ENCODE measurements at regions not wholly inside any gene's neighbourhood (a gene's known extent, or its start where the extent isn't known, plus 50 kb on each side); places are given as distances from the start of the nearest gene placed in this dataset.
A peak's percentile ranks its signal among the peaks of the same experiment; 100 is the strongest.

DNA sequence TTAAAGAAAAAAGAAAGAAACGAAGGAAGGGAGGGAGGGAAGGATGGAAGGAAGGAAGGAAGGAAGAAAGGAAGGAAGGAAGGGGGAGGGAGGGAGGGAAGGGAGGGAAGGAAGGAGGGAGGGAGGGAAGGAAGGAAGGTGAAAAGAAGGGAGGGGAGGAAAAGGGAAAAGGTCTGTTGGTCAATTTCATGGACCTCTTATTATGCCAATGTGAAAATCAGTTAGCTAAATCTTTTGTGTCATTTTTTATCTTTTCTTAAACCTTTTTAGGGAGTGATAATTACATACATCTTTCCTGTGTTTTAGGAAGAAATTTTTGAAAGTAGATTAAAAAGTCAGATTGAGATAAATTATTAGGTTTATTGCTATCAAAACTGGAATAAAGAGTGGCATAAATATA is 670.2 kb upstream of the CITED2 start:
- DNase-seq (ENCODE audit: low spot score), result no peak

DNA sequence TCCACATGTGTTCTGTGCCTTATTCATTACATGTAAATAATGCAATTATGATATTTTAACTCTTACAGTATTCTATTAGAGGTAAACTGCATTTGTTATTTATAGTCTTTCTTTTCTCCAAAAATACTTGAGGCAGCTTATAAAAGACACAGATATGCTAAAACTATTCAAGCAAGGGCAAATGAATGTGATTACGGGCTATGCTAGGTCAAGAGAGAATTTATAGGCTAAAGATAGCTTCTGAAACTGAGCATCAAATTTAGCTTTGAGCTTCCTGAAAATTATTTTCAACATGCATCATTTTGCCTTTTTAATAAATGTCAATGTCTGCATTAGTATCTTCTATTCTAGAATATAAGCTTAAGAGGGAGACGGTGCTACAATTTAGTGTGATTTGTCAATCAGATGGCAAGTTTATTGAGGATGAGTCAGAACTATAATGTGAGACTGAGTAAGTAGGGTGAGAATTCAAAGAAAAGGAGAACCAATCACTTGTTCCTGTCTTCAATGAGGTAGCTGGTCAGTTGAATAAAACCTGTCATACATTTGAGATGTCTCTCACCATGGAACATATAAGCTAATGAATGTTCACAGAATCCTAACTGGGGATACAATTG is 669.4 kb upstream of the CITED2 start:
- DNase-seq (ENCODE audit: low spot score) (no peak), ATAC-seq (no peak)

More for the DNA sequence above, 670.2 kb upstream of the CITED2 start:
- ATAC-seq, result no peak

DNA sequence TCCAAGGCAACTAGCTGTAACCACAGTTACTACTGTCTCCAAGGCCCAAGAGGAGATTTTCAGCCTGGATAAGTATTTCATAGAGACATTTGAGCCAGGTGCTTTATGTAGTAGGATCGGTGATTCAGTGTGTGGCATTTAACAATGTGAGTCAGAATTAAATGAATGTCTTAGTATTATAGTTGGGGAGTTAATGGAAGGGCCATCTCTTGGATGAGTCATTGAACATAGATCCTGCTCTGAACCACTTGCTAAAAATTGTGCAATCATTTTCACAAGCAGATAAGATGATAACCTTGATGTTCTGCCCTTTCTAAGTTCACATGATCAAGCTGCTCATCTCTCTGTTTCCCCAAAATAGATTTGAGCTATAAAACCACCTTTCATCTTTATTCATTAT is 668.9 kb upstream of the CITED2 start:
- no peak for DNase-seq (ENCODE audit: low spot score)
- peak; percentile 78 for ATAC-seq

DNA sequence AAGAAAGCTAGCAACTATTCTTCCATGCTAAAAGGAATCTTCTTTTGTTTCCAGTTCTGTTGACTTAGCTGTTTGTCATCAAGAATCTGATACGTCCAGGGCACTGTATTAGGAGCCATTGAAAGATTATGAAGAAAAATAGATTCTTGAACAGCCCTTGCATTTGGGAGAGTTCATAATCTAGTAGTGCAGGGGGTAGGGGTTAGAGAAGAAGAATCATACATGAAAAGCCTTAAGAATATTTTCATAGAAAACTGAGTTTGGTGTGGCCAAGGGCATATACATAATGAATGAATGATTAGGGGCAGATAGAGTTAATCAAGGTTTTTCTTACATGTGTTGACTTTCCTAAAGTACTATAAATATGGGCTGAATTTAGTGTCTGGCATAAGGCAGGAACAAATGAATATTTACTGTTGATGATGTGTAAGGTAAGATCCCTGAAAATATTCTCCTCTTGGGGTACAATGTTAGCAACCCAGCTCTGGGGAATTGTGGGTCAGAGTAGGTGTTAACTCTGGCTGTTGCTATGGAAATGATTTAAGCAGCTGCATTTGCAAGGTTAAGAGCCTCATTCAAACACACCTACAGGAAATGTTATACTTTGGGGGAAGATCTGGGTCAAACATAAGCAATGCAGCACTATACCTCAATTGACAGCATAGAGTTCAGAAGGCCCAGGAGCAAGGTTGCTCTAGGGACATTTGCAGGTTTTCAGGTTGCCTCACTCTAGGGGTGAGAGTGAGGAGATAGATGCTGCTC is 667.3 kb upstream of the CITED2 start:
- no peak for ATAC-seq
- DNase-seq (ENCODE audit: low spot score), result no peak

DNA sequence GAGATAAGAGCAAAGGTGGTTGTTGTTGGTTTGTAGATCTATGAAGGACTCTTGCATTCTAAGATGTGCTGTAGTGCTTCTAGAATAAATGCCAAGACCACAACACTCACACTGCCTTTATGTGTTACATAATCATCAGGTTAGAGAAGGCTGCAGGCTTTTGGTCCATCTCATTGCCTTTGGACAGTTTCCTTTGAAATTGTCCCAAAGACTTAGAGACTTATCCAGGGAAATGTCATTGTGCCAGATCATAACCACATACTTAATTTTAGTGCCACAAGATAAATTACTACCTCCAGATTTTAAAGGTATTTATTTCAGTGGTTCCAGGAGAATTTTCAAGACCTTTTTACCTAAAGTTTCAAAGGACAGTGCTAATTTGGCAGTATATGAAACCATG is 666.6 kb upstream of the CITED2 start:
- DNase-seq (ENCODE audit: low spot score) (no peak), ATAC-seq (no peak)

DNA sequence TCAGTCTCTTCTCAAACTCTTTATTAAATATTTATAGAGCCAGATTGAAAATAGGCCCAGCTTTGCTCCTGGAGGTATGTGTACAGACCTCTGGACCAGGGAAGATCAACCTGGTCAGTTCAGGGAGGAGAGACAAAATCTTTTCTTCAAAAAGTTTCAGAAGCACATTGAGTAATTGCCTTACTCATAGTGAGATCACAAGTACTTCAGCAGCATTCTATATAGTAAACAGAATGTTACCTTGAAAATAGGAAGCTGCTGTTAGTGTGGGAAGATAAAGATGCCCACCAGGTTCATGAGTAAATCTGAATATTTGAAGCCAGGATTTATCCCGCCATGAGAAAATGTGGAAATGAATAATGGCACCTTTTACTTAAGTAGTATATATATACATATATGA is 665.9 kb upstream of the CITED2 start:
- DNase-seq (ENCODE audit: low spot score), result no peak
- no peak for ATAC-seq

DNA sequence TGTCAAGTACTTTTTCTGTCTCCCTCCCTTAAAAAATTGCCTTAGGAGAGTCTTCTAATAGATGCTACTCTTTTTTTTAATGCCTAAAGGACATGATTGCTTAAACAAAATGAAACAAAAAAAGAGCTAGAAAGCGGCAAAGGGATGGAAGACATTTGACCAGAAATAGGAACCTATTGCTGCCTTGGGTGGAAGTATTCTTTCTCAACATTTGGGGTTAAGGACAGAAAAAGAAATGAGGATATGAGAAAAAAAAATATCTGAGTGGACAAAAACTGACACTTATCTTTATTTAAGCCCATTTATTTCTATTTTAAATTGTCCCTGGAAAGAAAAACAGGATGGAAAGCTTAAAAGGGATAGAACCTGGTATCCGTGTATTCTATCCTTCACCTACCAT is 664.9 kb upstream of the CITED2 start:
- ATAC-seq (no peak), DNase-seq (ENCODE audit: low spot score) (no peak)

DNA sequence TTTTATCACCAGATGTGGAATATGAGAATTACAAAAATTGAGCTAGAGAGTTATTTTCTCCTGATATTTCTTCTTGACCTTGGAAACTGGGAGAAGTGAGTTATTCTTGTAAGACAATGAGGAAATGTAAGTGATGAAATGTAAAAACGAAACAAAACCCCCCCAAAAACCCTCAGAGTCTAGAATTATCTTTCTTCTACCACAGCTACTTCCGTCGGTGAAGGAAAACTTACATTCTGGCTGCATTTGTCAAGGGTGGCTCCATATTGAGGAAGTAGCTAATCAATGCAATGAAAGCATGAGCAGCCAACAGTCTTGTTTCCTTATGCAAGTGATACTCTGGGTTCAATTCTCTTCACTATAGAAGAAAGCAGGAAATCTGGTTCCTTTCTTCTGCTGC is 661.7 kb upstream of the CITED2 start:
- no peak for DNase-seq (ENCODE audit: low spot score)
- no peak for ATAC-seq

DNA sequence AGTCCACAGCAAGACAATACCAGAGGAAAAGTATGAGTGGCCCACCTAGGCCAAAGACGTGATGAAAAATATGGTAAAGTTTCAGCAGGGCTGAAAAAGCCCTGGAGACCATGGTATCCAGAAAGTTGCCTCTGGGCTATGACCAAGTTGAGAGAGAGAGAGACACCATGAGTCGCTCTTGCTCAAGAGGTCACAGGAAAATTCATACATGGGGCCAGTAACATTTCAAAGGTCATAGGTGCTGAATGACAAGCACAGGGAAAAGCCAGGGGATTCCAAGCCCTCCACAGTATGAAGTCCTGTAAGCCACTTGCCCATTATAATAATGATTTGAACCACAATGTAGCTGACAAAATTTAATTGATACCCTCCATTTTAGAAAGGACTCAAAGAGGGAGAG is 657.7 kb upstream of the CITED2 start:
- DNase-seq (ENCODE audit: low spot score) (no peak), ATAC-seq (peak; percentile 52)

DNA sequence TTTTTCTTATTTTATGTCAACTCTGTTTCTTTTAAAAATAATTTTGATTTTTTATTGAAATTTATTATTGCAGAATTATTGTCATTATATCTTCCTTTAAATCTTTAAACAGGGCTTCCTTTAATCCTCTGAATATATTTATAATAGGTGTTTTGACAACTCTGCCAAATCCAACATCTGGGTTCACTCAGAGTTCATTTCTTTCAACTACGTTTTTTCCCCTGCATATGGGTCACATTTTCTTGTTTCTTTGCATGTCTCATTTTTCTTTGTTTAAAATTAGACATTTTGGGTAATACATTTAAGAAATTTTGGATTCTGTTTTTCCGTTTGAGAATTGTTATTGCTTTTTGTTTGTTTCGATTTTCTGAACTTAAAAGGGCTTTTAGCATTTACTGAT is 655.1 kb upstream of the CITED2 start:
- ATAC-seq (no peak), DNase-seq (ENCODE audit: low spot score) (no peak)

DNA sequence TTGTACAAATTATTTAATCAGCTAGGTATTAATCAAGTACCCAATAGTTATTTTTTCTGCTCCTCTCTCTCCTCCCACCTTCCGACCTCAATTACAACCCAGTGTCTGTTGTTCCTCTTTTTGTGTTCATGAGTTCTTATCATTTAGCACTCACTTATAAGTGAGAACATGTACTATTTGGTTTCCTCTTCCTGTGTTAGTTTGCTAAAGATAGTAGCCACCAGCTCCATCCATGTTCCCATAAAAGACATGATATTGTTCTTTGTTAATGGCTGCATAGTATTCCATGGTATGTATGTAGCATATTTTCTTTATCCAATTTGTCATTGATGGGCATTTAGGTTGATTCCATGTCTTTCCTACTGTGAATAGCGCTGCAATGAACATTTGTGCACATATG is 652.8 kb upstream of the CITED2 start:
- ATAC-seq (no peak), DNase-seq (ENCODE audit: low spot score) (no peak)

DNA sequence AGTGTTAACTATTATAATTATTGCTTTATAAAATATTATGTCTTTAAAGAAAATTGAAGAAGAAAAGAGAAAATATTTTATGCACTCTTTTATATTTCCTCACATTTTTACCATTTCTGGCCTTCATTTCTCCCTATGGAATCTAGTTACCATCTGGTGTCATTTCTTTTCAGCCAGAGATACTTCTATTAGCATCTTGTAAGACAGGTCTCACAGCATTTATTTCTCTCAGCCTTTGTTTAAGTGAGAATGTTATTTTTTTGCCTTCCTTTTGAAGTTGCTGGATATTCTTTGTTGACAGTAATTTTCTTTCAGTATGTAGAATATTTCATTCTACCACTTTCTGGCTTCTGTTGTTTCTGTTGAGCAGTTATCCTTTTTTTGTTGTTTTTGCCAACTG is 652.1 kb upstream of the CITED2 start:
- no peak for DNase-seq (ENCODE audit: low spot score)
- no peak for ATAC-seq

DNA sequence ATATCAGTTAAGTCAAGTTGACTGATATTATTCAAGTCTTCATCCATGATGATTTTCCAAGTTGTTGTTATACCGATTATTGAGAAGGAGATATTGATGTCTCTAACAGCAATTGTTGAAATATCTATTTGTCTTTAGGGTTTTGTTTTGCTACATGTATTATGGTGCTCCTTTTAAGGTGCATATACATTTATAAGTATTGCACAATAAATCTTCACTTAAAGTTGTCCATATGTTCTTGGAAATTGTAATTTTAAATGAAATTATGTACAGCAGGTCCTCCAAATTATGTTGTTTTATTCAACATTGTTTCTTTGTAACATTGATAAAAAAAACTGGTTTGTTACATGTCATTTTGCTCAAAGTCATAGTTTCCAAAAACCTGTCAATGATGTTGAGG is 650.7 kb upstream of the CITED2 start:
- DNase-seq (ENCODE audit: low spot score), result no peak
- ATAC-seq, result no peak

DNA sequence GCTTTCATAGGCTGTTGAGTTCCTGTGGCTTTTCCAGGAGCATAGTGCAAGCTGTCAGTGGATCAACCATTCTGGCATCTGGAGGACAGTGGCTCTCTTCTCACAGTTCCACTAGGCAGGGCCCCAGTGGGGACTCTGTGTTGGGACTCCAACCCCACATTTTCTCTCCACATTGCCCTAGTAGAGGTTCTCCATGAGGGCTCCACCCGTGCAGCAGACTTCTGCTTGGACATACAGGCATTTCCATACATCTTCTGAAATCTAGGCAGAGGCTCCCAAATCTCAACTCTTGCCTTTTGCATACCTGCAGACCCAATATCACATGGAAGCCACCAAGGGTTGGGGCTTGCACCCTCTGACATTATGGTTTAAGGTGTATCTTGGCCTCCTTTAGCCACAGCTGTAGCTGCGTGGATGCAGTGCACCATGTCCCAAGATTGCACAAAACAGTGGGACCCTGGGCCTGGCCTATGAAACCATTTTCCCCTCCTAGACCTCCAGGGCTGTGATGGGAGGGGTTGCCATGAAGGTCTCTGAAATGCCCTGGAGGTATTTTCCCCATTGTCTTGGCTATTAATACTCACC is 645.9 kb upstream of the CITED2 start:
- DNase-seq (ENCODE audit: low spot score), result no peak
- no peak for ATAC-seq

DNA sequence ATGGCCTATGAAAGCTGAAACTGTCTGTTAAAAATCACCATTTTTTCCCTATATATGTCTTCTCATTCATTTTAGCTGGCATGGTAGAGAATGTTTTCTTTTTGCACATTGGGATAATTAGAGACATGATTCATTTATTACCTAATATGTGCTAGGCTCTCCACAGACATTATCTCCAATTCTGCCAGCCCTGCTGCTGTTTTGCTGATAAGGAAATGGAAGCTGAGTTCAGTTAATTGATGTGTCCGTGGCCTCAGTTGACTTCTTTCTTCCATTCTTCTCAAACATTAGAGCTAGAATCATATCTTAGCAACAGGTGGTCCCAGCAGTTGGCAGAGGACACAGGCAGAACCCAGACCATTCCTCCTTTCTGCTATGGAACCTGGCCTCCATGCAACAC is 644.1 kb upstream of the CITED2 start:
- ATAC-seq (no peak), DNase-seq (ENCODE audit: low spot score) (no peak)

DNA sequence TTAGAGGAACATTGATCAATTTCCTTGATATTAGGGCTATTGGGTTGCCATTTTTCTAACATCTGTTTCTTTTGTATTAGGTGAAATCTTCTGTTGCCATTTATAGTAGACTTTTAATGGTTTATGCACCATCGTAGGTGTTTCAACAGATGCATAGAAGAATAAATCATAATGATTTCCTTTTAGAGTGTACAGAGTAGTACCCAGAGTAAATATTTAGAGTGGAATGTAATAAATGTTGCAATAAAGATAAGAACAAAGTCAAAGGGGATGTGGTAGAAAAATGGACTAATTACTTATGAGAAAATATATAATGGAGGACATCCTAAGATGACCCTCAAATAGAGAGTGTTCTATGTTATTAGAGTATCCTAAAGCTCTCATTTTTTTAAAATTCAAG is 643.0 kb upstream of the CITED2 start:
- DNase-seq (ENCODE audit: low spot score), result no peak
- ATAC-seq, result peak; percentile 29

DNA sequence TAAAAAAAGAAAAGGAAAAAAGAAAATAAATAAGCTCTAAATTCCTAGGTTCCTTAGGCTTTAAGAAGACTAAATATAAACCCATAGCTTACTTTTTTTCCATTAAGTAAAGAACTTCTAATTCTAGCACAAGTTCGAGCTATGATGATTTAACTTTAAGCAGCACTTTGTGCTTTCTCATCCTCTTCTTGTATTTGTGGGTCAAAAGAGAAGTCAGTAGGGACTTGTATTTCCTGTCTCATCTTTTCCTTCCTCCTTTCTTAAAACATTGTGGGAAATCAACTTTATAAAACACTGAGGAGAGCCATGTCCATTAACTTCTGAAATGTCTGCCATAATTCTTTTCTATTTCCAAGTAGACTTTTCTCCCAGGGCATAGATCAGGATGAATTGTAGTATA is 637.7 kb upstream of the CITED2 start:
- DNase-seq (ENCODE audit: low spot score) (no peak), ATAC-seq (no peak)

DNA sequence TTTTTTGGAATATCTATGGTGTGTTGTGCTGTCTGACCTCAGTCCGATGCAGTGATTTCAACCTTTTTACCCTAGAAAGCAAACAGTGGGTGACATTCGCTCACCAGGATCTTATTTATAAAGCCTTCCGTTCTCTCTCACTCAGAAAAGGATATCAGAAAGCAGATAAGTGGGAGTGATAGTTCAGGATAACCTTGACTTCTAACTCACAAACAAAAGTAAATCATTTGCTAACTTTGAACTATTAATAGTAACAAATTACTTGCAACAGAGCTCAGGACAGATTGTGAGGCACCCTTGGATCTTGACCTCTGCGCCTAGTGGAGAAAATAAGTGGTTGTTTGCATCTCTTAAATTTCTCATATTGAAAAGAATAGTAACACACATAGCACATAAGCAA is 637.1 kb upstream of the CITED2 start:
- DNase-seq (ENCODE audit: low spot score) (no peak), ATAC-seq (peak; percentile 86)

DNA sequence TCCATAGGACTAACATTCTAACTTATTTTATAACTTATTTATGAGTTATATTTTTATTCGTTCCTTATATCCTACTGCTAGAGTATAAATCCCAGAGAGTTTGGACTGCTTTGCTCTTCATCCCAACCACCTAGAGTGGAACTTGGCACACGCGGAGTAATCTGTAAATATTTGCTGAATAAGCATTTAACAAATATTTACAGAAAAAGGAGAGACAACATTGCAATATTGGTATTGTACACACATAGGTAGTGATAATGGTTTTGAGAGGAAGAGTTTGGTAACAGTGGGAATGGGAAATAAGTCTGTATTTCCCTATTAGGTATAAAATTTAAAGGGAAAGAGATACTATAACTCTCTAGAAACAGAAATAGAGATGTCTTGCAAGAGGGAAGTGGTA is 634.8 kb upstream of the CITED2 start:
- no peak for DNase-seq (ENCODE audit: low spot score)
- ATAC-seq, result peak; percentile 80

DNA sequence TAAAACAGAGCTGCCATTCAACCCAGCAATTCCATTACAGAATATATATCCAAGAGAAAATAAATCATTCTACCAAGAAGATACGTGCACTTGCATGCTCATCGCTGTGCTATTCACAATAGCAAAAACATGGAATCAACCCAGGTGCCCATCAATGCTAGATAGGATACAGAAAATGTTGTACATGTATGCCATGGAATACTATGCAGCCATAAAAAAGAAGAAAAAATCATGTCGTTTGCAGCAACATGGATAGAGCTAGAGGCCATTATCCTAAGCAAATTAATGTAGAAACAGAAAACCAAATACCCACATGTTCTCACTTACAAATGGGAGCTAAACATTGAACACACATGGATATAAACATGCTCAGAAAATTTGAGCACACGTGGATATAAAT is 633.1 kb upstream of the CITED2 start:
- no peak for DNase-seq (ENCODE audit: low spot score)
- ATAC-seq, result no peak

DNA sequence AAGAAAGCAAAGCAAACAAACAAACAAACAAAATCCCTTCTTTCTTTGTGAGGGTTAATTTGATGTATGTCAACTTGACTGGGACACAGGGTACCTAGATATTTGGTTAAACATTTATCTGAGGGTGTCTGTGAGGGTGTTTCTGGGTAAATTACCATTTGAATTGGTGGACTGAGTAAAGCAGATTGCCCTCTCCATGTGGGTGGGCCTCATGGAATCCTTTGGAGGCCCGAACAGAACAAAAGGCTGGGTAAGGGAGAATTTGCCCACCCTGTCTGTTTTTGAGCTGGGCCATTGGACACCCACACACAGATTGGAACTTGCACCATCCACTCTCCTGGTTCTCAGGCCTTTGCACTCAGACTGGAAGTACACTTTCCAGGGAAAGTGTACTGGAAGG is 628.8 kb upstream of the CITED2 start:
- DNase-seq (ENCODE audit: low spot score) (no peak), ATAC-seq (peak; percentile 48)

DNA sequence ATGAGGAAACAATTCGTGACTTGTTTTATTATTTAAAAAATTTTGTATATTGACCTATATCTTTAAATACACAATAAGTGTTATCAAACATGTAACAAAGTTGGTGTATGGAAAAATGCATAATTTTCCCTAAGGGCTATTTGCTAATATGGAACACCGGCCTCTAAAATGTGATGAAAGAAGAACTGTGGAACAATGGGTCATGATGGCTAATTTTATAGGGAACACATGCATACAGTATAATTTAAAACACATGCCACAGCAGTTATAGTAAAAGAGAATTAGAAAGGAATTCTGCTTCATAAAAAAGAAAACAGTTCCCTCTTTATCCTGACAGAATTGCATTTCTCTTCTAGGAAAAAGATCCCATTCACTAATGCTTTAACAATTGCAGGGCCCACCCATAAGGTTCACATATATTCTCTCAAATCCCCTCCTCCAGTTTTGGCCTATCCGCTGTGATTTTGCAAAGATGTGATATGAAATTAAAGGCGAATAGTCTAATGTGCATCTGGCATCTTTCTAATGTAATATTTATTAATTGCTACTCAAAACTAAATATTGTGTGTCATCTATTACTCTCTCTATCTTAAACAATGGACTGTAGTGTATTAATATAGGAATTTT is 628.1 kb upstream of the CITED2 start:
- ATAC-seq, result no peak
- no peak for DNase-seq (ENCODE audit: low spot score)

Measured in left lobe of liver (tissue), 2 donors.